ENCODE measurements at regions not wholly inside any gene's neighbourhood (a gene's known extent, or its start where the extent isn't known, plus 50 kb on each side); places are given as distances from the start of the nearest gene placed in this dataset.

DNA sequence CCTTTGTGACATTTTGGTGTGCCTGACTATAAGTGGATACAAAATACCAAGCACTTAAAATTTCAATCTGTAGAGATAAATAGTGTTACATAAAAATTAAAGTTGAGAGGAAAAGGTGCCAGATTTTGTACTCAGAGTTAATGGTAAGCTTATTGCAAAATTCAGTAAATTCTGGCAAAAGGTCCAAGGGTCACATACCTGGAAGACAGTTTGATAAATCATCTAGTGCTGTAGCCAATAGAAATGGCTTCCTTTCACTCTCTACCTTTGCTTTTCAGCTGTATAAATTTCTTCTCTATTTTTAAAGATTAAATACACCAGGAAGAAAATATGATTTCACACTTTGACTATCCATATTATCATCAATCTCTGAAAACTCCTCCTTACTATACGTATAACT is 690.2 kb upstream of the NRSN1 start:
- ChIA-PET POLR2A (ENCODE audit: low non-redundant PET) (no interaction called here), CTCF (no interaction called here)
- H3K27ac ChIP-seq = no peak overlapping the region
- no peak for DNase-seq (ENCODE audit: low spot score)
- no peak for TF ChIP-seq CTCF (conservative IDR thresholded peaks at IDR 0.05; ENCODE audit: low read depth)

- no peak for DNase-seq (ENCODE audit: low spot score)
- CTCF ChIA-PET = interaction anchor here (0.5 to 0.7 kb wide), 2 partner anchors 195 to 915 kb away, joined by 3 to 4 read pairs; no protein-coding TSS in a partner anchor
- TF ChIP-seq CTCF (conservative IDR thresholded peaks at IDR 0.05; ENCODE audit: low read depth) = no peak
- POLR2A ChIA-PET (ENCODE audit: low non-redundant PET) = no interaction called here
- no peak overlapping the region for H3K27ac ChIP-seq
Observed at GRCh38 chr6:23441808-23442461, 684.1 kb upstream of the NRSN1 start.

DNA sequence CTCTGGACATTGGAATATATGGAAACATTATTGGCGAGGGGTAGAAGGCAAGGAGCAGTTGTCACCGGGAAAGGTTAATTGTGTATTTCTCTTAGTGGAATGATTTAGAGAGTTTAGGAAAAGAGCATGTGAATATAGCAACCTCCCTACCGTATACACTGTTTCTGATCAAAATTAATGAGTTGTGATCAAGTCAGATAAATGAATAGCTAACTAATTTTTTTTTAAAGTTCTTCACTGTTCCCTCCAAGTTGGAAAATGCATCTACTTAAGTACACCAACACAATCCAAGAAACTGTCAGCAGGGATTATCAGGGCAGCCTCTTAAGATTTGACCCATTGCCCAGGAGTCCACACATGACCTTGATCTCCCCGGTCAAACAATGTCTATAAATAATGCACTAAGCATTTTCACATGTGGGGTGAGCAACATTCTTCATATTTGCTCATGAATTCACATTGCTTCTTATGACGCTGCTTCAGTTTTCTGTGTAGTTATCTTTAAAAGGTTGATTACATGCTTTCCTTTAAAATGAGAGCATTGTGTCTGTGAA is 680.8 kb upstream of the NRSN1 start:
- ChIA-PET POLR2A (ENCODE audit: low non-redundant PET) (no interaction called here), CTCF (no interaction called here)

GRCh38 chr6:23446469-23446967 is 679.5 kb upstream of the NRSN1 start:
- CTCF ChIA-PET = no interaction called here
- DNase-seq (ENCODE audit: low spot score) = peak; percentile 6
- peak; percentile 17; the same call in 1 of the 2 replicates for TF ChIP-seq CTCF (conservative IDR thresholded peaks at IDR 0.05; ENCODE audit: low read depth)
- POLR2A ChIA-PET (ENCODE audit: low non-redundant PET) = no interaction called here
- H3K27ac ChIP-seq = no peak overlapping the region

More for the DNA sequence above, 680.8 kb upstream of the NRSN1 start:
- TF ChIP-seq CTCF (conservative IDR thresholded peaks at IDR 0.05; ENCODE audit: low read depth) = no peak
- no peak overlapping the region for H3K27ac ChIP-seq
- DNase-seq (ENCODE audit: low spot score) = no peak

- DNase-seq (ENCODE audit: low spot score) = no peak
- ChIA-PET POLR2A (ENCODE audit: low non-redundant PET) (no interaction called here), CTCF (no interaction called here)
- no peak for TF ChIP-seq CTCF (conservative IDR thresholded peaks at IDR 0.05; ENCODE audit: low read depth)
- H3K27ac ChIP-seq = no peak overlapping the region
Observed at GRCh38 chr6:23447731-23448130, 678.3 kb upstream of the NRSN1 start.

- ChIA-PET CTCF (no interaction called here), POLR2A (ENCODE audit: low non-redundant PET) (no interaction called here)
- DNase-seq (ENCODE audit: low spot score) = no peak
- no peak overlapping the region for H3K27ac ChIP-seq
- TF ChIP-seq CTCF (conservative IDR thresholded peaks at IDR 0.05; ENCODE audit: low read depth) = no peak
Observed at GRCh38 chr6:23448281-23448680, 677.7 kb upstream of the NRSN1 start.
